Ascending aorta (tissue), 2 donors: ENCODE measurements at regions not wholly inside any gene's neighbourhood (a gene's known extent, or its start where the extent isn't known, plus 50 kb on each side); places are given as distances from the start of the nearest gene placed in this dataset.
A peak's percentile ranks its signal among the peaks of the same experiment; 100 is the strongest.

ENCODE experiments used
- DNase-seq, 2 donors: peaks; one replicate each; pipeline ENCODE4 v3.0.0-alpha.2; 2019; ENCODE audit warnings: low spot score in 2 of 2
- H3K27ac ChIP-seq, 2 donors: fragments of 200-600 bp; sonication (generic); one replicate each; pipeline ENCODE4 v1.5.1; 2016 to 2017; ENCODE audit warnings: mild to moderate bottlenecking in 1 of 2
- H3K27me3 ChIP-seq: fragments of 200-600 bp; sonication (generic); one replicate; pipeline ENCODE4 v1.5.1; 2017
- H3K36me3 ChIP-seq, 2 donors: fragments of 200-600 bp; sonication (generic); one replicate each; pipeline ENCODE4 v1.5.1; 2016
- H3K4me1 ChIP-seq, 2 donors: fragments of 200-600 bp; sonication (generic); one replicate each; pipeline ENCODE4 v1.5.1; 2016 to 2017; ENCODE audit warnings: mild to moderate bottlenecking in 1 of 2
- H3K4me3 ChIP-seq, 2 donors: fragments of 200-600 bp; sonication (generic); one replicate each; pipeline ENCODE4 v1.5.1; 2016 to 2017; ENCODE audit warnings: mild to moderate bottlenecking in 1 of 2
- H3K9me3 ChIP-seq, 2 donors: fragments of 200-600 bp; sonication (generic); one replicate each; pipeline ENCODE4 v1.5.1; 2016
- intact Hi-C: fragments of 100-400 bp; cut with DNase I; formaldehyde crosslinking; loops from one replicate; pipeline ENCODE4 v1.15.1; 2023
- TF ChIP-seq, protein P1 (sequence below), 3 experiments: fragments of 200-600 bp in 2 of 3; fragments of 450-650 bp in 1 of 3; sonication (generic) in 2 of 3; IDR thresholded peaks; one replicate each; pipeline ENCODE4 v1.5.1; 2016 to 2019; ENCODE audit warnings: antibody characterized with exemption in 3 of 3, mild to moderate bottlenecking in 1 of 3, moderate library complexity in 1 of 3

GRCh38 chr3:107263269-107264021, 113.8 kb upstream of the CCDC54 start:
- no peak overlapping the region for H3K27ac ChIP-seq
- no peaks in the 10 kb centered on the region for H3K27me3 ChIP-seq
- H3K9me3 ChIP-seq, result no peaks in the 10 kb centered on the region
- TF ChIP-seq, protein P1, sequence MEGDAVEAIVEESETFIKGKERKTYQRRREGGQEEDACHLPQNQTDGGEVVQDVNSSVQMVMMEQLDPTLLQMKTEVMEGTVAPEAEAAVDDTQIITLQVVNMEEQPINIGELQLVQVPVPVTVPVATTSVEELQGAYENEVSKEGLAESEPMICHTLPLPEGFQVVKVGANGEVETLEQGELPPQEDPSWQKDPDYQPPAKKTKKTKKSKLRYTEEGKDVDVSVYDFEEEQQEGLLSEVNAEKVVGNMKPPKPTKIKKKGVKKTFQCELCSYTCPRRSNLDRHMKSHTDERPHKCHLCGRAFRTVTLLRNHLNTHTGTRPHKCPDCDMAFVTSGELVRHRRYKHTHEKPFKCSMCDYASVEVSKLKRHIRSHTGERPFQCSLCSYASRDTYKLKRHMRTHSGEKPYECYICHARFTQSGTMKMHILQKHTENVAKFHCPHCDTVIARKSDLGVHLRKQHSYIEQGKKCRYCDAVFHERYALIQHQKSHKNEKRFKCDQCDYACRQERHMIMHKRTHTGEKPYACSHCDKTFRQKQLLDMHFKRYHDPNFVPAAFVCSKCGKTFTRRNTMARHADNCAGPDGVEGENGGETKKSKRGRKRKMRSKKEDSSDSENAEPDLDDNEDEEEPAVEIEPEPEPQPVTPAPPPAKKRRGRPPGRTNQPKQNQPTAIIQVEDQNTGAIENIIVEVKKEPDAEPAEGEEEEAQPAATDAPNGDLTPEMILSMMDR (IDR thresholded peaks at IDR 0.05), result no peak
- H3K4me1 ChIP-seq, result no peaks in the 10 kb centered on the region
- H3K36me3 ChIP-seq, result no peaks in the 10 kb centered on the region
- intact Hi-C loops, result no loop called here
- peak overlapping the region in 1 of 2 donors; percentile 38 for H3K4me3 ChIP-seq
- no peak for DNase-seq

DNA sequence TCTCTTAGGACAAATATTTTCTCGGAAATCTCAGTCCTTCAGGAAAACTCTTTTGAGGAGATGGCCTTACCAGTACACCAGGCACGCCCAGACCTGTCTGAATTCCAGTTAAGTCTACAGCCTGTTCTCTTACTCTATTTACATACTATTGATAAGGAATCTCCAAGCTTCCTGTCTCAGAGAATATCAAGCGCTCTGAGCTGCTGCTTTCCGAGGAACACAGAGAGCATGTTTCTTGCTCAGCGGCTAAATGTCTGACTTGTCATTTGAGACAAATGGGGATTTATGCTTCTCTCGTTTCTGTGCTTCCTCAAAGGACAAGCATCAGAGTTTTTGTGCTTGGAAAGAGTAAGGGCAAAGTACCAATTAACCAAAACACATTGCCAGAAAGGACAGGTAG, 112.4 kb upstream of the CCDC54 start:
- TF ChIP-seq, protein P1 (IDR thresholded peaks at IDR 0.05), result no peak
- Histone ChIP-seq H3K27me3 (no peaks in the 10 kb centered on the region), H3K36me3 (no peaks in the 10 kb centered on the region), H3K4me1 (no peaks in the 10 kb centered on the region), H3K9me3 (no peaks in the 10 kb centered on the region), H3K27ac (no peak overlapping the region), H3K4me3 (no peak overlapping the region)
- no peak for DNase-seq
- intact Hi-C loops, result no loop called here

GRCh38 chr3:107265526-107265925, 111.7 kb upstream of the CCDC54 start:
- TF ChIP-seq, protein P1 (IDR thresholded peaks at IDR 0.05), result no peak
- H3K4me1 ChIP-seq, result no peaks in the 10 kb centered on the region
- no peaks in the 10 kb centered on the region for H3K27me3 ChIP-seq
- no peaks in the 10 kb centered on the region for H3K36me3 ChIP-seq
- H3K4me3 ChIP-seq, result no peak overlapping the region
- no peak for DNase-seq
- no peak overlapping the region for H3K27ac ChIP-seq
- intact Hi-C loops, result no loop called here
- H3K9me3 ChIP-seq, result no peaks in the 10 kb centered on the region

GRCh38 chr3:107268469-107268868, 108.8 kb upstream of the CCDC54 start:
- TF ChIP-seq, protein P1 (IDR thresholded peaks at IDR 0.05), result no peak
- Histone ChIP-seq H3K4me3 (no peak overlapping the region), H3K9me3 (no peaks in the 10 kb centered on the region), H3K4me1 (no peaks in the 10 kb centered on the region), H3K27ac (no peak overlapping the region), H3K27me3 (no peaks in the 10 kb centered on the region), H3K36me3 (no peaks in the 10 kb centered on the region)
- DNase-seq, result no peak
- intact Hi-C loops, result no loop called here

DNA sequence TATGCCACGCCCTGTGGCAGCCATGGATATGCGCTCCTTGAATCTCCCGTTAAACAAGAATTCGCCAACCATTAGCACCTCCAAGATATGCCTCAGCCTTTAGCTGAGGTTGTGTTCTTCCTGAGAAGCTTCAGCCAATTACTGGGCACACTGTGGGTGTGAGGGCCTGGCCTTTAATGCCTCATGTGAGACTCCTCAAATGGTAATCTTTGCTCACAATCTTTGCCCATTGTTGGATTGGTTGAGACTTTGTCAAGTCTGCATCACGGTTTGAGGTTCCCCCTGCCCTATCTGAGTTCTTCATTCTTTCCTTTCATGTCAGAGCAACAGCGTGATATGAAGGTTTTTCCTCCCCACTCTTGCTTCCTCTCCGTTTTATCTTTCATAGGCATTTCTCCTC, 108.1 kb upstream of the CCDC54 start:
- TF ChIP-seq, protein P1 (IDR thresholded peaks at IDR 0.05), result no peak
- Histone ChIP-seq H3K9me3 (no peaks in the 10 kb centered on the region), H3K27ac (no peak overlapping the region), H3K27me3 (no peaks in the 10 kb centered on the region), H3K4me1 (no peaks in the 10 kb centered on the region), H3K36me3 (no peaks in the 10 kb centered on the region), H3K4me3 (no peak overlapping the region)
- intact Hi-C loops, result no loop called here
- DNase-seq, result no peak
